T-helper 1 cell treated with Interleukin-12 subunit alpha and Interleukin-12 subunit beta and Interleukin-4 antibody, amounts not matched to agents 30 μg/mL and 1 μg/mL, for 36 hours (primary cell): ENCODE measurements at regions not wholly inside any gene's neighbourhood (a gene's known extent, or its start where the extent isn't known, plus 50 kb on each side); places are given as distances from the start of the nearest gene placed in this dataset.
"Not testable (repeated sequence)": the region's sequence is repeated elsewhere in the genome, so short reads cannot be mapped to it uniquely, and the experiment has no call there.

ENCODE experiments used
- H3K27ac Mint-ChIP-seq: one replicate; pipeline ENCODE4 v1.8.0; 2021; ENCODE audit warnings: mild to moderate bottlenecking, mixed read lengths
- H3K27me3 Mint-ChIP-seq: one replicate; pipeline ENCODE4 v1.8.0; 2021; ENCODE audit warnings: low read depth, mixed read lengths
- H3K36me3 Mint-ChIP-seq: one replicate; pipeline ENCODE4 v1.8.0; 2021; ENCODE audit warnings: low read depth, mixed read lengths
- H3K4me1 Mint-ChIP-seq: one replicate; pipeline ENCODE4 v1.8.0; 2021; ENCODE audit warnings: low read depth, mixed read lengths
- H3K4me3 Mint-ChIP-seq: one replicate; pipeline ENCODE4 v1.8.0; 2021; ENCODE audit warnings: mild to moderate bottlenecking, moderate library complexity, mixed read lengths
- H3K9me3 Mint-ChIP-seq: one replicate; pipeline ENCODE4 v1.8.0; 2021; ENCODE audit warnings: mixed read lengths

DNA sequence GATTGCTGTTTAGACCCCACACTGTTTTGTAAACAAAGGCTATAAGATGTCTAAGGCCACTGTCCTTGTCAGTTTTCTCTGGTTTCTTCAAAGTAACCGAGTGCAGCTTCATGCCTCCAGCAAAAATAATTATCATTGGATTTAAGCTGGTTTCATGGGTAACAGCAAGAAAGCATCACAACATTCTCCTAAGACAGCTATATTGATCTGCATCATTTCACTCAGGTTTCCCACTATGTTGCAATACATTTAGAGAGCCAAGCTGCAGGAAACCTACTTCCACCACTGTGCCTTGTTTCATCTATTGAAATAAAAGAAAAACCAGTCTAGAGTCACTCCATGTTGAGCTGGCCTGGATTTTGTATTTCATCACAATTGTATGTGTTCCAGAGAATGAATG, 351.4 kb downstream of the OXSM start:
- H3K27ac Mint-ChIP-seq: no peak overlapping the region
- H3K27me3 Mint-ChIP-seq: no peaks in the 10 kb centered on the region
- peaks cover 12% of the 10 kb centered on the region for H3K9me3 Mint-ChIP-seq
- H3K4me3 Mint-ChIP-seq: no peak overlapping the region
- H3K36me3 Mint-ChIP-seq: no peaks in the 10 kb centered on the region
- no peaks in the 10 kb centered on the region for H3K4me1 Mint-ChIP-seq

GRCh38 chr3:26145769-26146168, 355.9 kb downstream of the OXSM start:
- Mint-ChIP-seq H3K4me3 (no peak overlapping the region), H3K27me3 (no peaks in the 10 kb centered on the region), H3K4me1 (no peaks in the 10 kb centered on the region)

GRCh38 chr3:26157428-26157827, 367.5 kb downstream of the OXSM start:
- not testable (repeated sequence) for H3K4me3 Mint-ChIP-seq, H3K27me3 Mint-ChIP-seq, H3K9me3 Mint-ChIP-seq, H3K36me3 Mint-ChIP-seq, H3K27ac Mint-ChIP-seq, H3K4me1 Mint-ChIP-seq

More at GRCh38 chr3:26145769-26146168, 355.9 kb downstream of the OXSM start:
- H3K36me3 Mint-ChIP-seq: no peaks in the 10 kb centered on the region
- no peak overlapping the region for H3K27ac Mint-ChIP-seq
- peaks cover 12% of the 10 kb centered on the region for H3K9me3 Mint-ChIP-seq

DNA sequence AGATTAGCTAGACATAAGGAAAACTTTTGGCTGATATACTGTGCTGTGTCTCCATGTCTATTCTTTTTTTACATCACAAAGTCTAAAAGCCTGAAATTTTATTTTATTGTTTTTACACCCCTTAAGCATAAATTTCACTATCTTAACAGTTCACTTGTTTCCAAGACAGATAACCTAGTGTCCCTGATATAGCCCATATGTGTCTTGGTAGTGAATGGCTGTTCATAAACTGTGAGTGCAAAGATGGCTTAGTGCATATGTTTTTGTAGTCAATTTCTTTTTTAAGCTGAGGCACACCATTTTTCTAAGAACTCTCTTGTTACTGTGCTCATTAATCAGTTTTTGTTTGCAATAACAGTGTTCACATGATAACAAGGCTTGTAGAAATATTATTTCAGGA, 381.1 kb downstream of the OXSM start:
- no peaks in the 10 kb centered on the region for H3K36me3 Mint-ChIP-seq
- H3K27ac Mint-ChIP-seq: no peak overlapping the region
- no peaks in the 10 kb centered on the region for H3K4me1 Mint-ChIP-seq
- H3K4me3 Mint-ChIP-seq: no peak overlapping the region
- no peaks in the 10 kb centered on the region for H3K27me3 Mint-ChIP-seq
- peaks cover 4% of the 10 kb centered on the region for H3K9me3 Mint-ChIP-seq

DNA sequence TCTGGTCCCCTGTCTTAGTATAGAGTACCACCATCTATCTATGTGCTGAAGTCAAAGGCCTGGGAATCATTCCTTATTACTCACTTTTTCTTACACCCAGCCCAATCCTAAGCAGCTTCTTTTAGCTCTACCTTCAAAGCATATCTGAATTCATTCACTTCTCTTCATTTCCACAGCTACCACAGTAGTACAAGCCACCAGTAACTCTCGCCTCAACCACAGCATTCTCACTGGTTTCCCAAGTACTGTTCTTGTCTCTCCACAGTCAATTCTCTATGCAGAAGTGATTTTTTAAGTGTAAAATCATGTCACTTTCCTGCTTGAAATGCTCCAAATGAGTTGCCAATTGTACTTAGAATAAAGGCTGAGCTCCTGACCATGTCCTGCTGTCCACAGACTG, 401.7 kb downstream of the OXSM start:
- H3K4me1 Mint-ChIP-seq: no peaks in the 10 kb centered on the region
- no peak overlapping the region for H3K27ac Mint-ChIP-seq
- H3K36me3 Mint-ChIP-seq: no peaks in the 10 kb centered on the region
- H3K4me3 Mint-ChIP-seq: no peak overlapping the region
- no peaks in the 10 kb centered on the region for H3K27me3 Mint-ChIP-seq
- H3K9me3 Mint-ChIP-seq: peaks cover 22% of the 10 kb centered on the region

- Mint-ChIP-seq H3K36me3 (no peaks in the 10 kb centered on the region), H3K27ac (no peak overlapping the region), H3K4me1 (no peaks in the 10 kb centered on the region), H3K9me3 (peaks cover 10% of the 10 kb centered on the region), H3K27me3 (no peaks in the 10 kb centered on the region), H3K4me3 (no peak overlapping the region)
These were observed 403.7 kb downstream of the OXSM start for GRCh38 chr3:26193558-26193957.

DNA sequence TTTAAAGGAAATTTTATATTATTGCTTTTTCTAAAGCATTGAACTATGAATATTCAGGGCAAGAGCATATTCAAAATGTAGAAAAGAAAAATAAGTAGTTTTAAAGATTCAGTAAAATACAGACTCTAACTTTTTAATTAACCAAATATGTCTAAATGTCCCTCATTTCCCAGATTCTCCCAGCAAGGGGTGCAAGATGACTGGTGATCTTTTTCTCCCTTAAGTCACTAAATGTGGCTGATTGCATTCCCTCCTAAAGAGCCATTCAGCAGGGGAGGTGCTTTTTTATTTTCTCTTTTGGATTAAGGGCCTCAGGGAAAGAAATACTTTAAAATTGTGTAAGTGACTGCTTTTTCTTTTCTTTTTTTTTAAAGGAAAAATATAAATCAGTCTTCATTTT, 406.9 kb downstream of the OXSM start:
- no peak overlapping the region for H3K27ac Mint-ChIP-seq
- H3K27me3 Mint-ChIP-seq: no peaks in the 10 kb centered on the region
- H3K9me3 Mint-ChIP-seq: peaks cover 3% of the 10 kb centered on the region
- H3K36me3 Mint-ChIP-seq: no peaks in the 10 kb centered on the region
- H3K4me1 Mint-ChIP-seq: no peaks in the 10 kb centered on the region
- H3K4me3 Mint-ChIP-seq: no peak overlapping the region

GRCh38 chr3:26198609-26199008, 408.7 kb downstream of the OXSM start:
- Mint-ChIP-seq H3K36me3 (no peaks in the 10 kb centered on the region), H3K4me1 (no peaks in the 10 kb centered on the region), H3K27ac (no peak overlapping the region), H3K27me3 (no peaks in the 10 kb centered on the region), H3K4me3 (no peak overlapping the region), H3K9me3 (no peaks in the 10 kb centered on the region)

- H3K27ac Mint-ChIP-seq: no peak overlapping the region
- peaks cover 16% of the 10 kb centered on the region for H3K9me3 Mint-ChIP-seq
- H3K27me3 Mint-ChIP-seq: no peaks in the 10 kb centered on the region
- no peak overlapping the region for H3K4me3 Mint-ChIP-seq
- H3K36me3 Mint-ChIP-seq: no peaks in the 10 kb centered on the region
- no peaks in the 10 kb centered on the region for H3K4me1 Mint-ChIP-seq
These were observed 412.3 kb downstream of the OXSM start for GRCh38 chr3:26202169-26202568.

GRCh38 chr3:26205475-26205874, 415.6 kb downstream of the OXSM start:
- Mint-ChIP-seq H3K27ac (no peak overlapping the region), H3K36me3 (no peaks in the 10 kb centered on the region), H3K4me1 (no peaks in the 10 kb centered on the region), H3K27me3 (no peaks in the 10 kb centered on the region), H3K4me3 (no peak overlapping the region), H3K9me3 (peaks cover 17% of the 10 kb centered on the region)

GRCh38 chr3:26208201-26208600, 414.4 kb upstream of the LRRC3B start:
- no peak overlapping the region for H3K4me3 Mint-ChIP-seq
- H3K27me3 Mint-ChIP-seq: no peaks in the 10 kb centered on the region
- H3K9me3 Mint-ChIP-seq: peaks cover 34% of the 10 kb centered on the region
- no peaks in the 10 kb centered on the region for H3K4me1 Mint-ChIP-seq
- no peaks in the 10 kb centered on the region for H3K36me3 Mint-ChIP-seq
- no peak overlapping the region for H3K27ac Mint-ChIP-seq

DNA sequence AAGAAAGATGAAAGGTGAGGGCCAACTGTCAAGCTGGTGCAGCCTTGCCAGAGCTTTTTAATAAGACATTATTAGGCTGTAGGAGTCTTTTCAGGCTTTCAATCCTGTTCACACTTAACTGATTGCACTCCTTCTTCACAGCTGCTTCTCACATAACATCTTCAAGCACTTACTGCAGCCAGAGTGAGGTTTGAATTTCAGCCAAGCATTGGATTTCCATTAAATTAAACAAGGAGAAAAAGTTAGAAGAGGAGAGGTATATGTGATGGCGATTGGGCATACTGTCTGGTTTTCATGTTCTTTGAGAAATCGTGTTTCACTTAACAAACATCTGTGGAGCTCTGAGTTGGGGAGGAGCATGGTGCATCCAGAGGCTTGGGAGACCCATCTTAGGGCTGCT, 392.8 kb upstream of the LRRC3B start:
- no peaks in the 10 kb centered on the region for H3K27me3 Mint-ChIP-seq
- H3K27ac Mint-ChIP-seq: no peak overlapping the region
- H3K9me3 Mint-ChIP-seq: no peaks in the 10 kb centered on the region
- no peaks in the 10 kb centered on the region for H3K4me1 Mint-ChIP-seq
- no peak overlapping the region for H3K4me3 Mint-ChIP-seq
- H3K36me3 Mint-ChIP-seq: no peaks in the 10 kb centered on the region

GRCh38 chr3:26233374-26233773, 389.2 kb upstream of the LRRC3B start:
- H3K36me3 Mint-ChIP-seq: no peaks in the 10 kb centered on the region
- no peaks in the 10 kb centered on the region for H3K9me3 Mint-ChIP-seq
- H3K27me3 Mint-ChIP-seq: no peaks in the 10 kb centered on the region
- H3K27ac Mint-ChIP-seq: no peak overlapping the region
- no peaks in the 10 kb centered on the region for H3K4me1 Mint-ChIP-seq
- H3K4me3 Mint-ChIP-seq: no peak overlapping the region

GRCh38 chr3:26236531-26236930, 386.0 kb upstream of the LRRC3B start:
- no peak overlapping the region for H3K4me3 Mint-ChIP-seq
- H3K9me3 Mint-ChIP-seq: no peaks in the 10 kb centered on the region
- H3K27me3 Mint-ChIP-seq: no peaks in the 10 kb centered on the region
- no peaks in the 10 kb centered on the region for H3K36me3 Mint-ChIP-seq
- H3K27ac Mint-ChIP-seq: no peak overlapping the region
- H3K4me1 Mint-ChIP-seq: no peaks in the 10 kb centered on the region

- Mint-ChIP-seq H3K4me1 (no peaks in the 10 kb centered on the region), H3K27ac (no peak overlapping the region), H3K27me3 (no peaks in the 10 kb centered on the region), H3K4me3 (no peak overlapping the region), H3K9me3 (peaks cover 6% of the 10 kb centered on the region), H3K36me3 (no peaks in the 10 kb centered on the region)
These were observed 385.4 kb upstream of the LRRC3B start for GRCh38 chr3:26237036-26237682.

DNA sequence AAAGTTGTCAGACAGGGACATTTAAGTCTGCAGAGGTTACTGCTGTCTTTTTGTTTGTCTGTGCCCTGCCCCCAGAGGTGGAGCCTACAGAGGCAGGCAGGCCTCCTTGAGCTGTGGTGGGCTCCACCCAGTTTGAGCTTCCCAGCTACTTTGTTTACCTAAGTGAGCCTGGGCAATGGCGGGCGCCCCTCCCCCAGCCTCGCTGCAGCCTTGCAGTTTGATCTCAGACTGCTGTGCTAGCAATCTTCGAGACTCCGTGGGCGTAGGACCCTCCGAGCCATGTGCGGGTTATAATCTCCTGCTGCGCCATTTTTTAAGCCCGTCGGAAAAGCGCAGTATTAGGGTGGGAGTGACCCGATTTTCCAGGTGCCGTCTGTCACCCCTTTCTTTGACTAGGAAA, 378.0 kb upstream of the LRRC3B start:
- not testable (repeated sequence) for H3K4me3 Mint-ChIP-seq

More for the DNA sequence above, 378.0 kb upstream of the LRRC3B start:
- H3K4me1 Mint-ChIP-seq, H3K36me3 Mint-ChIP-seq, H3K27me3 Mint-ChIP-seq, H3K27ac Mint-ChIP-seq: not testable (repeated sequence)
- peaks cover 19% of the 10 kb centered on the region for H3K9me3 Mint-ChIP-seq
